OCI-LY7 (cell line): ENCODE measurements at regions not wholly inside any gene's neighbourhood (a gene's known extent, or its start where the extent isn't known, plus 50 kb on each side); places are given as distances from the start of the nearest gene placed in this dataset.

Experiments used
- BruUV-seq: library from RNA; stranded (reverse); fragments of 400-500 nt; replicated peaks from 2 replicates; lab custom pipeline; 2021; lab: Mats Ljungman, UMichigan
- CTCF ChIA-PET: fragments of 300-600 bp; sonication (Branson Sonifier 250); formaldehyde crosslinking; loops from one replicate; lab custom pipeline; 2022; ENCODE audit warnings: antibody characterized with exemption; ENCODE audit not compliant: unreplicated experiment; lab: Charles Lee
- POLR2A ChIA-PET: fragments of 300-600 bp; sonication (Branson Sonifier 250); formaldehyde crosslinking; loops from one replicate; lab custom pipeline; 2022; ENCODE audit warnings: antibody characterized with exemption; lab: Charles Lee
- DNase-seq: peaks from one replicate; pipeline ENCODE4 v3.0.0-alpha.2; 2015; ENCODE audit warnings: low spot score
- H2AFZ ChIP-seq: fragments of 200-600 bp; sonication (generic), shearing (Covaris generic); 2 replicates; pipeline ENCODE4 v1.6.1; 2014; ENCODE audit warnings: mild to moderate bottlenecking, antibody characterized with exemption, low read length, moderate library complexity
- H3K27ac ChIP-seq: fragments of 200-600 bp; sonication (generic); 2 replicates; pipeline ENCODE4 v1.5.1; 2014; ENCODE audit warnings: mixed run types, low read depth, mild to moderate bottlenecking, moderate library complexity, low read length, inconsistent platforms; ENCODE audit not compliant: poor library complexity, severe bottlenecking
- H3K36me3 ChIP-seq: fragments of 200-600 bp; sonication (generic); 2 replicates; pipeline ENCODE4 v1.6.1; 2014; ENCODE audit warnings: mild to moderate bottlenecking, antibody characterized with exemption, low read length, moderate library complexity, mixed read lengths; ENCODE audit not compliant: insufficient read depth
- H3K4me1 ChIP-seq: fragments of 200-600 bp; sonication (generic); 2 replicates; pipeline ENCODE4 v1.5.1; 2014; ENCODE audit warnings: mild to moderate bottlenecking, low read length; ENCODE audit not compliant: insufficient read depth, poor library complexity, severe bottlenecking
- H3K4me2 ChIP-seq: fragments of 200-600 bp; sonication (generic); 2 replicates; pipeline ENCODE4 v1.6.1; 2014; ENCODE audit warnings: mild to moderate bottlenecking, low read length
- H3K4me3 ChIP-seq: fragments of 200-600 bp; sonication (generic); 2 replicates; pipeline ENCODE4 v1.5.1; 2014; ENCODE audit warnings: mild to moderate bottlenecking, low read depth, low read length; ENCODE audit not compliant: poor library complexity, severe bottlenecking
- H3K79me2 ChIP-seq: fragments of 200-600 bp; sonication (generic); 2 replicates; pipeline ENCODE4 v1.6.1; 2016; ENCODE audit warnings: low read depth, mild to moderate bottlenecking, low read length, moderate library complexity, mixed read lengths; ENCODE audit not compliant: insufficient read depth
- H3K9me2 ChIP-seq: fragments of 200-600 bp; sonication (generic); 2 replicates; pipeline ENCODE4 v1.6.1; 2016; ENCODE audit warnings: mild to moderate bottlenecking, low read length, mixed read lengths; ENCODE audit not compliant: insufficient read depth
- H3K9me3 ChIP-seq: fragments of 200-600 bp; sonication (generic); 2 replicates; pipeline ENCODE4 v1.6.1; 2014; ENCODE audit warnings: mild to moderate bottlenecking, mixed run types, low read length, mixed read lengths
- H4K20me1 ChIP-seq: fragments of 200-600 bp; sonication (generic); 2 replicates; pipeline ENCODE4 v1.6.1; 2014; ENCODE audit warnings: mild to moderate bottlenecking, antibody characterized with exemption, low read length, moderate library complexity, mixed read lengths; ENCODE audit not compliant: insufficient read depth
- CTCF ChIP-seq: fragments of 200-600 bp; sonication (generic); conservative IDR thresholded peaks from 2 replicates; pipeline ENCODE4 v1.5.1; 2014; ENCODE audit warnings: mild to moderate bottlenecking, antibody characterized with exemption, low read length, moderate library complexity, mixed read lengths
- EZH2phosphoT487 ChIP-seq: fragments of 200-600 bp; sonication (generic); IDR thresholded peaks from 2 replicates; pipeline ENCODE4 v1.6.1; 2018; ENCODE audit warnings: low read depth, borderline replicate concordance, mild to moderate bottlenecking, mixed run types, antibody characterized with exemption, low read length, moderate library complexity, mixed read lengths
- intact Hi-C: fragments of 100-400 bp; cut with micrococcal nuclease; formaldehyde crosslinking; loops from one replicate; pipeline ENCODE4 v1.10.0; 2022; ENCODE audit not compliant: unreplicated experiment

- no TSS peak for BruUV-seq
- TF ChIP-seq EZH2phosphoT487 (no peak), CTCF (no peak)
- H3K4me2 ChIP-seq, result no peak overlapping the region
These were observed 296.4 kb downstream of the PAX1 start for GRCh38 chr20:22001886-22002285.

DNA sequence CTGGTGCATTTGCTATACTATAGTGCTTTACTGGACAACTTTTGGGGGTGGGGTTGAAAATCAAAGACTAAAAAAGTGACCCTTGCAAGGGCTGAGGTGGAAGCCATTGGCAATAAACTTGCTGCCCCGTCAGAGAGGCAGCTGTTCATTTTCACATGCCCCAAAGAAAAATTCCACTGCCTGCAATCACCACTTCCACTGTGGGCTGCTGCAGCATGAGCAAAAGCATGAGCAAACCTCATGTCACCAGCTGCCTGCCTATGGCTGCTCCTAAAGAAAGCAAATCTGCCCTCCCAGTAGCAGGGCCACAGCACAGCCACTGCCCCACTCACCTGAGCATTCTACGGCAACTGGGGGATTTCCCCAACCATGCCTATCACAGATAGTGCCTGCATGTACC lies 290.0 kb downstream of the PAX1 start:
- no peak overlapping the region for H3K4me2 ChIP-seq

More at GRCh38 chr20:22001886-22002285, 296.4 kb downstream of the PAX1 start:
- Histone ChIP-seq H3K36me3 (no peaks in the 10 kb centered on the region), H3K4me1 (no peaks in the 10 kb centered on the region), H3K79me2 (no peaks in the 10 kb centered on the region), H3K9me3 (no peaks in the 10 kb centered on the region), H3K27ac (no peak overlapping the region), H3K4me3 (no peak overlapping the region), H3K9me2 (no peaks in the 10 kb centered on the region), H2AFZ (no peak overlapping the region), H4K20me1 (no peaks in the 10 kb centered on the region)
- no peak for DNase-seq
- ChIA-PET POLR2A (no interaction called here), CTCF (no interaction called here)
- intact Hi-C loops, result no loop called here

GRCh38 chr20:21994203-21994602 lies 288.7 kb downstream of the PAX1 start:
- Histone ChIP-seq H3K4me2 (no peak overlapping the region), H3K9me2 (no peaks in the 10 kb centered on the region), H3K36me3 (no peaks in the 10 kb centered on the region), H3K79me2 (no peaks in the 10 kb centered on the region), H2AFZ (no peak overlapping the region), H3K4me1 (no peaks in the 10 kb centered on the region), H3K9me3 (no peaks in the 10 kb centered on the region), H3K27ac (no peak overlapping the region), H4K20me1 (no peaks in the 10 kb centered on the region), H3K4me3 (no peak overlapping the region)
- ChIA-PET POLR2A (no interaction called here), CTCF (no interaction called here)
- DNase-seq, result no peak
- intact Hi-C loops, result no loop called here
- TF ChIP-seq EZH2phosphoT487 (no peak), CTCF (no peak)
- no TSS peak for BruUV-seq

More for the DNA sequence above, 290.0 kb downstream of the PAX1 start:
- BruUV-seq, result no TSS peak
- H2AFZ ChIP-seq, result no peak overlapping the region
- no peak for DNase-seq
- no peak for TF ChIP-seq EZH2phosphoT487
- no peak for TF ChIP-seq CTCF
- no peak overlapping the region for H3K4me3 ChIP-seq
- intact Hi-C loops, result no loop called here
- ChIA-PET POLR2A (interaction anchor here (0.7 kb wide), 1 partner anchor 857 kb away, joined by 4 read pairs; no protein-coding TSS in a partner anchor), CTCF (no interaction called here)
- H3K27ac ChIP-seq, result no peak overlapping the region
- no peaks in the 10 kb centered on the region for H3K4me1 ChIP-seq
- H3K9me3 ChIP-seq, result no peaks in the 10 kb centered on the region
- H3K9me2 ChIP-seq, result no peaks in the 10 kb centered on the region
- H3K36me3 ChIP-seq, result no peaks in the 10 kb centered on the region
- no peaks in the 10 kb centered on the region for H4K20me1 ChIP-seq
- H3K79me2 ChIP-seq, result no peaks in the 10 kb centered on the region
